H9 (cell line): ENCODE measurements at regions not wholly inside any gene's neighbourhood (a gene's known extent, or its start where the extent isn't known, plus 50 kb on each side); places are given as distances from the start of the nearest gene placed in this dataset.
A peak's percentile ranks its signal among the peaks of the same experiment; 100 is the strongest.

Experiments used
- DNase-seq: peaks from one replicate; pipeline ENCODE4 v3.0.0-alpha.2; 2017
- H2AFZ ChIP-seq: one replicate; pipeline ENCODE4 v1.6.1; 2013; ENCODE audit warnings: mild to moderate bottlenecking, low read length, control low read depth, moderate library complexity
- H2AK5ac ChIP-seq: 2 replicates; pipeline ENCODE4 v1.6.1; 2013; ENCODE audit warnings: low read length, control low read depth, mixed read lengths; ENCODE audit not compliant: insufficient read length
- H2BK120ac ChIP-seq: one replicate; pipeline ENCODE4 v1.6.1; 2013; ENCODE audit warnings: low read depth, mild to moderate bottlenecking, low read length, control low read depth, inconsistent platforms; ENCODE audit not compliant: poor library complexity, severe bottlenecking
- H2BK12ac ChIP-seq: 2 replicates; pipeline ENCODE4 v1.6.1; 2013; ENCODE audit warnings: low read length, control low read depth, mixed read lengths, low read depth; ENCODE audit not compliant: insufficient read length
- H2BK15ac ChIP-seq: 2 replicates; pipeline ENCODE4 v1.6.1; 2013; ENCODE audit warnings: low read depth, low read length, control low read depth
- H2BK20ac ChIP-seq: one replicate; pipeline ENCODE4 v1.6.1; 2013; ENCODE audit warnings: low read depth, mild to moderate bottlenecking, low read length, control low read depth, inconsistent platforms; ENCODE audit not compliant: poor library complexity, severe bottlenecking
- H2BK5ac ChIP-seq: 2 replicates; pipeline ENCODE4 v1.6.1; 2013; ENCODE audit warnings: low read length, control low read depth, mixed read lengths; ENCODE audit not compliant: insufficient read length
- H3K14ac ChIP-seq: 2 replicates; pipeline ENCODE4 v1.6.1; 2013; ENCODE audit warnings: low read length, control low read depth; ENCODE audit not compliant: insufficient read depth
- H3K18ac ChIP-seq: 2 replicates; pipeline ENCODE4 v1.6.1; 2013; ENCODE audit warnings: low read depth, mild to moderate bottlenecking, mixed read lengths, low read length, control low read depth; ENCODE audit not compliant: insufficient read length
- H3K23ac ChIP-seq: 2 replicates; pipeline ENCODE4 v1.6.1; 2013; ENCODE audit warnings: low read length, control low read depth, mixed read lengths, low read depth; ENCODE audit not compliant: insufficient read length
- H3K23me2 ChIP-seq: 2 replicates; pipeline ENCODE4 v1.6.1; 2013; ENCODE audit warnings: low read depth, mild to moderate bottlenecking, mixed read lengths, low read length, control low read depth; ENCODE audit not compliant: insufficient read length, poor library complexity, severe bottlenecking
- H3K27ac ChIP-seq: 2 replicates; pipeline ENCODE4 v1.5.1; 2013; ENCODE audit warnings: low read length, control low read depth, mixed read lengths, low read depth; ENCODE audit not compliant: insufficient read length
- H3K27me3 ChIP-seq: 2 replicates; pipeline ENCODE4 v1.6.1; 2013; ENCODE audit warnings: low read length, control low read depth, inconsistent platforms; ENCODE audit not compliant: insufficient read depth
- H3K4ac ChIP-seq: 2 replicates; pipeline ENCODE4 v1.6.1; 2013; ENCODE audit warnings: low read depth, mild to moderate bottlenecking, control low read depth, inconsistent platforms, low read length, moderate library complexity
- H3K4me1 ChIP-seq: 2 replicates; pipeline ENCODE4 v1.6.1; 2013; ENCODE audit warnings: low read length, control low read depth, inconsistent platforms; ENCODE audit not compliant: insufficient read depth
- H3K4me2 ChIP-seq: 2 replicates; pipeline ENCODE4 v1.6.1; 2013; ENCODE audit warnings: low read length, control low read depth, mixed read lengths; ENCODE audit not compliant: insufficient read length, insufficient read depth
- H3K56ac ChIP-seq: 2 replicates; pipeline ENCODE4 v1.6.1; 2013; ENCODE audit warnings: low read depth, mild to moderate bottlenecking, mixed read lengths, low read length, control low read depth; ENCODE audit not compliant: insufficient read length
- H3K79me1 ChIP-seq: 2 replicates; pipeline ENCODE4 v1.6.1; 2013; ENCODE audit warnings: low read depth, mild to moderate bottlenecking, moderate library complexity, low read length, control low read depth, inconsistent platforms; ENCODE audit not compliant: insufficient read depth, poor library complexity, severe bottlenecking
- H3K79me2 ChIP-seq: 2 replicates; pipeline ENCODE4 v1.6.1; 2013; ENCODE audit warnings: low read length, control low read depth, inconsistent platforms; ENCODE audit not compliant: insufficient read depth
- H3K9ac ChIP-seq: 2 replicates; pipeline ENCODE4 v1.6.1; 2013; ENCODE audit warnings: low read length, control low read depth, mixed read lengths; ENCODE audit not compliant: insufficient read length; ENCODE audit errors: extremely low read depth
- H3K9me3 ChIP-seq: one replicate; pipeline ENCODE4 v1.6.1; 2013; ENCODE audit warnings: low read depth, low read length, inconsistent platforms; ENCODE audit not compliant: control insufficient read depth
- H3T11ph ChIP-seq: one replicate; pipeline ENCODE4 v1.6.1; 2013; ENCODE audit warnings: mild to moderate bottlenecking, low read length, control low read depth, inconsistent platforms
- H4K20me1 ChIP-seq: one replicate; pipeline ENCODE4 v1.6.1; 2013; ENCODE audit not compliant: control insufficient read depth, insufficient read length, insufficient read depth
- H4K5ac ChIP-seq: 2 replicates; pipeline ENCODE4 v1.6.1; 2013; ENCODE audit warnings: low read depth, mild to moderate bottlenecking, mixed read lengths, low read length, control low read depth; ENCODE audit not compliant: insufficient read length
- H4K8ac ChIP-seq: replicated peaks from 2 replicates; pipeline ENCODE4 v1.6.1; 2013; ENCODE audit warnings: low read length, control low read depth, mixed read lengths, low read depth; ENCODE audit not compliant: insufficient read length
- H4K91ac ChIP-seq: 2 replicates; pipeline ENCODE4 v1.6.1; 2013; ENCODE audit warnings: low read depth, mild to moderate bottlenecking, moderate library complexity, mixed read lengths, low read length, control low read depth; ENCODE audit not compliant: insufficient read length
- H3K27ac Mint-ChIP-seq, 3 experiments: 2 replicates in 2 of 3; 3 replicates in 1 of 3; pipeline ENCODE4 v1.8.0; 2020 to 2021; ENCODE audit warnings: mixed read lengths in 3 of 3, mild to moderate bottlenecking in 1 of 3, moderate library complexity in 1 of 3
- H3K27me3 Mint-ChIP-seq: 2 replicates; pipeline ENCODE4 v1.8.0; 2021; ENCODE audit warnings: low read depth, mild to moderate bottlenecking, moderate library complexity, mixed read lengths
- H3K36me3 Mint-ChIP-seq, 3 experiments: 2 replicates in 2 of 3; 3 replicates in 1 of 3; pipeline ENCODE4 v1.8.0; 2020 to 2021; ENCODE audit warnings: low read depth in 3 of 3, mixed read lengths in 3 of 3; ENCODE audit not compliant: insufficient read depth in 1 of 3
- H3K4me1 Mint-ChIP-seq, 2 experiments: 2 replicates each; pipeline ENCODE4 v1.8.0; 2020; ENCODE audit warnings: mixed read lengths in 2 of 2
- H3K4me3 Mint-ChIP-seq, 2 experiments: 2 replicates in 1 of 2; 3 replicates in 1 of 2; pipeline ENCODE4 v1.8.0; 2020 to 2021; ENCODE audit warnings: mild to moderate bottlenecking in 2 of 2, mixed read lengths in 2 of 2, moderate library complexity in 1 of 2
- H3K9me3 Mint-ChIP-seq, 2 experiments: 2 replicates in 1 of 2; 3 replicates in 1 of 2; pipeline ENCODE4 v1.8.0; 2020; ENCODE audit warnings: mild to moderate bottlenecking in 2 of 2, mixed read lengths in 2 of 2, moderate library complexity in 1 of 2
- CTCF ChIP-seq: fragments of 200-600 bp; sonication (generic); conservative IDR thresholded peaks from 3 replicates; pipeline ENCODE4 v1.8.0; 2021; ENCODE audit warnings: antibody characterized with exemption, mild to moderate bottlenecking
- WGBS: extraction: QIAGEN DNeasy Blood & Tissue Kit; methylation state at CpG from one replicate; pipeline ENCODE4 v1.1.7; 2013; ENCODE audit warnings: missing lambda C conversion rate, low lambda C conversion rate, mixed read lengths; ENCODE audit not compliant: insufficient read length; ENCODE audit errors: extremely low coverage; 5-methylcytosine and 5-hydroxymethylcytosine counted together

- peaks cover 27 to 57% of the 10 kb centered on the region in 2 experiments for H3K4me1 Mint-ChIP-seq
- Histone ChIP-seq H2BK5ac (no peak overlapping the region), H3K56ac (no peak overlapping the region), H2BK12ac (no peak overlapping the region), H4K91ac (no peak overlapping the region), H3K18ac (no peak overlapping the region), H3K79me1 (peaks cover 3% of the 10 kb centered on the region), H3K14ac (no peak overlapping the region), H2BK120ac (no peak overlapping the region), H4K8ac (no peak overlapping the region), H3K9ac (no peak overlapping the region), H3K4ac (no peak overlapping the region), H2AFZ (no peak overlapping the region), H3K4me1 (no peaks in the 10 kb centered on the region; the same call in 1 of the 2 replicates), H3T11ph (no peak overlapping the region), H3K79me2 (no peaks in the 10 kb centered on the region; the same call in 1 of the 2 replicates), H3K27ac (no peak overlapping the region), H4K20me1 (peaks cover 3% of the 10 kb centered on the region), H2AK5ac (no peak overlapping the region), H2BK15ac (no peak overlapping the region), H4K5ac (no peak overlapping the region), H3K27me3 (no peaks in the 10 kb centered on the region), H3K9me3 (no peaks in the 10 kb centered on the region), H3K4me2 (no peak overlapping the region), H3K23ac (no peak overlapping the region), H2BK20ac (no peak overlapping the region), H3K23me2 (no peaks in the 10 kb centered on the region)
- no peaks in the 10 kb centered on the region for H3K9me3 Mint-ChIP-seq
- H3K36me3 Mint-ChIP-seq = no peaks in the 10 kb centered on the region; a peak in 1 of 7 replicates
- no peak overlapping the region for H3K4me3 Mint-ChIP-seq
- H3K27ac Mint-ChIP-seq = peak overlapping the region in 2 of 3 experiments; percentile 63 to 87; a peak in 3 of 7 replicates
- no peaks in the 10 kb centered on the region; the same call in 1 of the 2 replicates for H3K27me3 Mint-ChIP-seq
- no peak for TF ChIP-seq CTCF
- no peak for DNase-seq
- no CpG with 5 or more reads among the region's 23 CpGs for WGBS
These were observed 156.5 kb upstream of the MYL2 start for GRCh38 chr12:111076611-111077451.
